ENCODE measurements at regions not wholly inside any gene's neighbourhood (a gene's known extent, or its start where the extent isn't known, plus 50 kb on each side); places are given as distances from the start of the nearest gene placed in this dataset.

DNA sequence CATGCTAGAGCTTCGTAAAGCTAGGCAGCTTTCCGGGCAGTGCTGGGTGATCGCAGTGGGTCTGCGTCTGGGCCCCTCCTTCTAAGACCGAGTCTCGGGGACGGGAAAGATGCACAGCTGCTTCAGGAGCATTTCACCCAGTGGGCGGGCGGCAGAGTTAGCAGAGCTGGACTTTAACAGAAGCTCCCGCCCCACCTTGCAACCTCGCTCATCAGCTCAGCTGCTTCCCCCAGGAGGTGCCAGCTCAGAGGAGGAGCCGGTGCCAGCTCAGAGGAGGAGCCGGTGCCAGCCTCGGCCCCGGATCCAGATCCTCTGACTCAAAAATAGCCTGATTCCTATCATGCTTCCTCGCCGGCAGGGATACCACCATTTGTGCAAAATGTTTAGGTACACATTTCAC, 94.5 kb upstream of the RPS6KA2 start:
- TF ChIP-seq, protein P1, sequence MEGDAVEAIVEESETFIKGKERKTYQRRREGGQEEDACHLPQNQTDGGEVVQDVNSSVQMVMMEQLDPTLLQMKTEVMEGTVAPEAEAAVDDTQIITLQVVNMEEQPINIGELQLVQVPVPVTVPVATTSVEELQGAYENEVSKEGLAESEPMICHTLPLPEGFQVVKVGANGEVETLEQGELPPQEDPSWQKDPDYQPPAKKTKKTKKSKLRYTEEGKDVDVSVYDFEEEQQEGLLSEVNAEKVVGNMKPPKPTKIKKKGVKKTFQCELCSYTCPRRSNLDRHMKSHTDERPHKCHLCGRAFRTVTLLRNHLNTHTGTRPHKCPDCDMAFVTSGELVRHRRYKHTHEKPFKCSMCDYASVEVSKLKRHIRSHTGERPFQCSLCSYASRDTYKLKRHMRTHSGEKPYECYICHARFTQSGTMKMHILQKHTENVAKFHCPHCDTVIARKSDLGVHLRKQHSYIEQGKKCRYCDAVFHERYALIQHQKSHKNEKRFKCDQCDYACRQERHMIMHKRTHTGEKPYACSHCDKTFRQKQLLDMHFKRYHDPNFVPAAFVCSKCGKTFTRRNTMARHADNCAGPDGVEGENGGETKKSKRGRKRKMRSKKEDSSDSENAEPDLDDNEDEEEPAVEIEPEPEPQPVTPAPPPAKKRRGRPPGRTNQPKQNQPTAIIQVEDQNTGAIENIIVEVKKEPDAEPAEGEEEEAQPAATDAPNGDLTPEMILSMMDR (IDR thresholded peaks at IDR 0.05): no peak
- TF ChIP-seq POLR2A (IDR thresholded peaks at IDR 0.05): no peak
